ENCODE measurements at regions not wholly inside any gene's neighbourhood (a gene's known extent, or its start where the extent isn't known, plus 50 kb on each side); places are given as distances from the start of the nearest gene placed in this dataset.
"Not testable (repeated sequence)": the region's sequence is repeated elsewhere in the genome, so short reads cannot be mapped to it uniquely, and the experiment has no call there.

DNA sequence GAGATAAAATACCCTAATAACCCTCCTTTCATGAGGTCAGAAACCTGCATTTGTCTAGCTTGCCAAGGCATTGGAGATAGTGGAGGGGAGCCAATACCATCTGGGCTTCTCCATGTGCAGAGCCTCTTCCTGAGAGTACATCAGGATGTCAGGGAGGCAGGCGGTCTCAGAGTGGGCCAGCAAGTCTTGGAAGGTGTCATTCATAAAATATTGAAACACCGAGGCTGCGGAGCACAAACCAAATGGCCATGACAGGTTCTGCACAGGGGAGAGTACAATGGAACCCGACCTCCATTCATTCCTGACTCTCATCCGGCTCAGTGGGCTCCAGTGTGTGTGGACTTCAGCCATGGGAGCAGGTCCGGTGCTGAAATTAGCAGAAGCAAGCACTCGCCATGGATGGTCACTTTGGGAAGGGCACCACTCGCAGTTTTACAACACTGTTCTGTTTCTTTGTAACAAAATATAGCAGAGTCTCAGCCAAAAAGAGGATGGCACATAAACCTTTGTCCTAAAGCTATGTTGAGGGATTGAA, 446.6 kb downstream of the SIPA1L2 start:
- no peak for DNase-seq

- DNase-seq = no peak
These were observed 447.7 kb downstream of the SIPA1L2 start for GRCh38 chr1:232182236-232182635.

DNA sequence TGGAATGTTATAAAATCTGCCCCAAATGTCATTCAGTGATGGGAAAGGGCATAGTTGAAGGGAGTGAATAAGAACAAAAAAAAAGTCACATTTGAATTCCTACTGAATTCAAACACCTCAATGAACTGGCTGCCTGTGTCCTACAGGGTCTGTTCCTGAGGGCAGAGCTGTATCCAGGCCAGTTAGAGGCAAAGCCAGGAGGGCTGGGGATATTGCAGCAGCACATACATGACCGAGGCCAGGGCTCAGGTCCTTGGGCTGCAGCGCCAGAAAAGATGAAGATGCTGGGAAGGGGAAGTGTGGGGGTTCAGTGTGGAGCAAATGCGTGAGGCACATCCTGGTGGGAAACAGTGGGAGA, 449.2 kb downstream of the SIPA1L2 start:
- DNase-seq = no peak

GRCh38 chr1:232179896-232180778, 449.8 kb downstream of the SIPA1L2 start:
- no peak for DNase-seq

- no peak for DNase-seq
These were observed 451.7 kb downstream of the SIPA1L2 start for GRCh38 chr1:232178191-232178590.

GRCh38 chr1:232177438-232177837, 452.5 kb downstream of the SIPA1L2 start:
- DNase-seq = no peak

DNA sequence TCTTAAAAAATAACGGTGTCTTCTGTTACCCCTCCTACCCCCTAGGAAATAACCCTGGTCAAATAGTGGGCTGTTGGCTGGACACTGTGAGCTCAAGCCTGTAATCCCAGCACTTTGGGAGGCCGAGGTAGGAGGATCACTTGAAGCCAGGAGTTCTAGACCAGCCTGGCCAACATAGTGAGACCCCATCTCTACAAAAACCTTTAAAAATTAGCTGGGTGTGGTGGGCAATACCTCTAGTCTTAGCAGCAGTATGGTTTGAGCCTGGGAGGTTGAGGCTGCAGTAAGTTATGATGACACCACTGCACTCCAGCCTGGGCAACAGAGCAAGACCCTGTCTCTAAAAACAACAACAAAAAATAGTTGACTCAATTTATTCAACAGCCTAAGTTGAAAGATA, 453.7 kb downstream of the SIPA1L2 start:
- no peak for DNase-seq

GRCh38 chr1:232174306-232174705, 455.6 kb downstream of the SIPA1L2 start:
- DNase-seq = no peak

DNA sequence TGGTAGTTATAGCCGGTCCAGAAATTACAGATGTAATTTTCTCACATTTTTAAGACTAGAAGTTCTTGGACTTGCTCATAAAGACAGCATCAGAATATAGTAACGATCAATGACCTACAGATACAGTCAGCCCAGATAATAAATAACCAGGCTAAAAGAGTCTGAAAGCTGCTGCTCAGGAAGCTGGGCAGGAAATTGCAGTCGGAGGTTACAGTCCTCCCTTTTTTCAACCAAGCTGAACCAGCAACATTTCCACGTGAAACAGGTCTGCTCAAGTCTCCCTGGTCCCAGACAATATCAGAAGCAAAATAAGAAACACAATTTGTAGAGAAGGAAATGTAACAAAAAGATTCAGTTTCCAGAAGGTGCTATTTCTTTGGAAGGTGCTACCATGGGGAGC, 457.4 kb downstream of the SIPA1L2 start:
- DNase-seq = no peak

DNA sequence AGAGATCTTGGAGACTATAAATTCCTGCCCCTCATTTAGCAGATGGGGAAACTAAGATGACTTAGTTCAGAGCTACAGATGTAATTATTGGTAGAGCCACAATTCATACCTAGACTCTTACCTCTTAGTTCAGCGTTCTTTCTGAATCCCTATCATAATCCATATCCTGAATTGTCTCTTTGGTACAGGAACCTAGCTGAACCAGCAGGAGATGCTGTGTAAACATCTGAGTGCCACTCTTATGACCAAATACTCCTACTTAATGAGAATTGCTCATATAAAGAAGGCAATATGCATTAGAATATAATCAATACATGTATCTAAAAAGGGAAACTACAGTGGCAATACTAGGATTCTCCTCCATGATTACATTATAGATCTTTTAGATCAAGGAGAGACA, 459.0 kb downstream of the SIPA1L2 start:
- no peak for DNase-seq

DNA sequence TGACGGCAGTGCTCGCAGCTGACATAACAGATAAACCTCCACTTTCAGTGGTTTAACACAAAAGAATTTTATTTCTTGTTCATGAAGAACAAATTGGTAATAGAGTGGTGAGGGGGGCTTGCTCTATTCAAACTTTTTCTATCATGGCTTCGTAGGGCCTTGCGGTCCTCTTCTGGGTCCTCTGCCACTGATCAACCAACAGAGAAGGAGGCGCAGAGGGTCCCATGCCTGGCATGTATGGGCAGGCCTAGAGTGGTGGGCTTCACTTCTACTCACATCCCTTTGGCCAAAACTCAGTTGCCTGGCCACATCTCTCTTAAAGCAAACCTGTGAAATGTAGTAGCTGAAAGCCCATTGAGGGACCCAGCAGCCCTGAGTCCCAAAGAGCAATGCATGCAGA, 460.5 kb downstream of the SIPA1L2 start:
- no peak for DNase-seq

GRCh38 chr1:232168508-232168907, 461.4 kb downstream of the SIPA1L2 start:
- DNase-seq = no peak

GRCh38 chr1:232166942-232167341, 463.0 kb downstream of the SIPA1L2 start:
- DNase-seq = no peak

GRCh38 chr1:232164078-232164963, 465.6 kb downstream of the SIPA1L2 start:
- DNase-seq = no peak

DNA sequence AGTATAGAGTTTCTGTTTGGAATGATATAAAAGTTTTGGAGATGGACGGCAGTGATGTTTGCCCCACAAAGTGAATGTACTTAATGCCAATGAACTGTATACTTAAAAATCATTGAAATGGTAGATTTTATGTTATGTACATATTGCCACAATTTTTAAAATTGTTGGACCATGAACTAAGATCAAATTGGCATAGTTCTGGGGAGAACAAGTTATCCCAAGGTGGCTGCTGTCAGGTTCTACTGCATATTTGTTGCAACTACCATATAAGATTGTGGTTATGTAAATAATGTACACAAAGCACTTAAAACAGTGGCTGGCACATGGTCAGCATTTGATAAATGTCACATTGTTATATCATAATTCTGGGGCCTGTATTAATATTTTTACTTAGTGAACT, 466.4 kb downstream of the SIPA1L2 start:
- DNase-seq = no peak

DNA sequence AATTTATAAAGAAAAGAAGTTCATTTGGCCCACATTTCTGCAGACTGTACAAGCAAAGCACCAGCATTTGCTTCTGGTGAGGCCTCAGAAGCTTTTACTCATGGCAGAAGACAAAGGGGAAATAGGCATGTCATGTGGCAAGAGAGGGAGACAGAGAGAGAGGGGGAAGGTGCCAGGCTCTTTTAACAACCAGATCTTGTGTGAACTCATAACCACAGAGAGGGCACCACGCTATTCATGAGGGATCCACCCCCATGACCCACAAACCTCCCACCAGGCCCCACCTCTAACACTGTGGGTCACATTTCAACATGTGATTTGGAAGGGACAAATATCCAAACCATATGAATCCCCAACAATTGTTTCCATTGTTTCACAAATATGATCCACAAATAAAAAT, 467.9 kb downstream of the SIPA1L2 start:
- no peak for DNase-seq

- DNase-seq = not testable (repeated sequence)
These were observed 471.4 kb downstream of the SIPA1L2 start for GRCh38 chr1:232158558-232158957.

DNA sequence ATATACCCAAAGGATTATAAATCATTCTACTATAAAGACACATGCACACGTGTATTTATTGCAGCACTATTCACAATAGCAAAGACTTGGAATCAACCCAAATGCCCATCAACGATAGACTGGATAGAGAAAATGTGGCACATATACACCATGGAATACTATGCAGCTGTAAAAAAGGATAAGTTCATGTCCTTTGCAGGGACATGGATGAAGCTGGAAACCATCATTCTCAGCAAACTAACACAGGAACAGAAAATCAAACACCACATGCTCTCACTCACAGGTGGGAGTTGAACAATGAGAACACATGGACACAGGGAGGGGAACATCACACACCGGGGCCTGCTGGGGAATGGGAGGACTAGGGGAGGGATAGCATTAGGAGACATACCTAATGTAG, 473.9 kb downstream of the SIPA1L2 start:
- DNase-seq = not testable (repeated sequence)

DNA sequence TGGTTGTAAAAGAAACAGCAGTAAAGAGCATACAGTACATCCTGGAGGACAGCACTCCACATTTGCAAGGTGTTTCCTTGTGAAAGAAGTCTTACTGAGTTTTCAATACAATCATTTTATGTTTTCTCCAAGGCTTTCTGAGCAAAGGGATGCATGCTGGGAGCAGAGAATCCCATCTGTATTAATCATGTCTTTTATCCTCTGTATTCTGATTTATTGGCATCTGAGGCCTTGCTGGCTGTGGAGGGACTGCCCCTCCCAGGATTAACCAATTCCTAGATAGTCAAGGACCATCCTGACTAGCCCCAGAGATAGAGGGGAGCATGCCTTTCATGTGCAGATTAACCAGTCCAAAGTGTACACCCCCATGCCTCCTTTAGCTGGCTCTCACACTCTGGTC, 476.3 kb downstream of the SIPA1L2 start:
- no peak for DNase-seq

DNA sequence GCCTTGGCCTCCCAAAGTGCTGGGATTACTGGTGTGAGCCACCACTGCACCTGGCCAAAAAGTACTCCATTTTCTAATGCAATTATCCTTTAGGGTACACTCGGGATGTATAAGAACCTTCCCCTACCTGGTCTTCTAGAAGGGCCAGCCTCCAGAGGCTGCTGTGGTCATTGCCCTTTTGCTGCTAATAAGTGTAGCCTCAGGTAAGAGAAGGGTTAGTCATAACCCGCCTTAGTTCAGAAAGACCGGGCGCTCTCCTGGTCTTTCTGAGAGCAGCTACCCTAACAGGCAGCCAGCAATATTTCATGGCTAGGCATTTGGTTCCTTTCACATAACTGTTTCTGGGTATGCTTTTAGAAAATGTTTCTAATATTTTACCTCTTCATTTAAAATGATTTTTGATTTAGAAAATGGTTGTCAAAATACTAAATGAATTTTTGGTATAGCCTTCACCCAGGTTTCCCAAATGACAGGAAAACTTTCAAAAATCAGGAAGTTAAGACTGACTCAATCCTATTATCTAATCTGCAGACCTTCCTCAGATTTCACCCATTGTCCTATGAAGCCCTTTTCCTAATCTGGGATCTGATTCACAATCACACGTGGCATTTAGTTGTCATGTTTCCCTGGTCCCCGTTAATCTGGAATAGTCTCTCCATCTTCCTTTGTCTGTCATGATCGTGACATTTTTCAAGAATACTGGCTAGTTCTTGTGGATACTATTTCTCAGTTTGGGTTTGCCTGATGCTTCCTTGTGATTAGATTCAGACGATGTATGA, 479.0 kb downstream of the SIPA1L2 start:
- no peak for DNase-seq

DNA sequence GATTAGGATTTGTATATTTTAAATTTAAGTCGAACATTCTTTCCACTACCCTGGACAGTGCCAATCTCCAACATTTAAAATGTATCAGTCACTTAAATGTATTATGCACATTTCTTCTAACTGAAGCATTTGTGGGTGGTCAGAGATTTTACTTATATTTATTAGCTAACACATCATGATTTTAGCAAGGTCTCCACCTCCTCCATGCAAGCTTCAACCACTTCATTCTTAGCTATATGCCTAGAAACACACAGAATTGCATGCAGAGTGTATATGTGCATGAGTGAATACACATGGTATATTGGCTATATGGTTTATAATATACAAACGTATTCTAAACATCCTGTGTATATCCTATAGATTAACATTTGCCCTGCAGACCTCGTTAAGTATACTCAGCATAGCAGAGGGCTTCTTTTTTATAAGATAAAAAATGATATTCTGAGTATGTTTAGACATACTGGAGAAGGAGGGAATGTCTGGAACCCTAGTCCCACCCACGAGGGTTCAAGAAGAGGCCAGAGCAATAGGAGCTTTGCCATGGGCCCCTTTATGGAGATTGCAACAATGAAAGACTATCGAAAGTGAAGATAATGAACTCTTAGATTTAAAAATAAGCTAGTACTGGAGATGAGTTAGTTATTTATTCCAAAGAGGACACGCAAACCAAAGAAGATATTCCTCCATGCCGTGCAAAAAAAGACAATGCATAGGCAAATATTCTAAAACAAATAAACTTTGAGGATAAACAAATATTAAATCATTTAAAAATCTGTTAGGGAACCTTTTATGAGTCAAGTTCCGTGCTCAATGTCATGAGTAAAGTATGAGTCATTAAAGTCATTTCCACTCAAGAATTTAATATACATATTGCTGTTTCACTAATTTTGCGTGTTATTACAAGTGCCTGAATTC, 480.4 kb downstream of the SIPA1L2 start:
- DNase-seq = no peak

GRCh38 chr1:232147215-232147614, 482.7 kb downstream of the SIPA1L2 start:
- DNase-seq = no peak
